ENCODE measurements at regions not wholly inside any gene's neighbourhood (a gene's known extent, or its start where the extent isn't known, plus 50 kb on each side); places are given as distances from the start of the nearest gene placed in this dataset.
A peak's percentile ranks its signal among the peaks of the same experiment; 100 is the strongest.

DNA sequence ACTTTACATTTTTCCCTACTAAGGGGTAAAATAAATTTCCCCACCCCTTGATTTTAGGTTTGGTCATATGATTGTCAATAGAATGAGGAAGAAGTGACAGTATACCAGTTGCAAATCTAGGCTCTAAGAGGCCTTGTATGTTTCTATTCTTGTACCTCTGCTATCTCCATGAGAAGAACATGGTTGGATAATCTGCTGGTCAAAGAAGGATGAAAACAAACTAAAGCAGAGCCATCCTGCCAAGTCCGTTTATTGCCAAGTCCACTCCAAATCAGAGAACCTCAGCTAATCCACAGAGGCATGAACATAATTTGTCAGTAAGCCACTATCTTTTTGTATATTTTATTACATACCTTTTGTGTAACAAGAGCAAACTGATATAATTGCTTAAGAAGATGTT lies 98.0 kb downstream of the CRPPA start:
- Histone ChIP-seq H3K36me3 (no peaks in the 10 kb centered on the region), H3K27ac (no peak overlapping the region), H3K27me3 (no peaks in the 10 kb centered on the region), H3K9me3 (ENCODE audit: low read depth) (no peaks in the 10 kb centered on the region), H3K4me3 (no peak overlapping the region), H3K4me1 (ENCODE audit: low read depth) (no peaks in the 10 kb centered on the region)
- TF ChIP-seq, protein P1, sequence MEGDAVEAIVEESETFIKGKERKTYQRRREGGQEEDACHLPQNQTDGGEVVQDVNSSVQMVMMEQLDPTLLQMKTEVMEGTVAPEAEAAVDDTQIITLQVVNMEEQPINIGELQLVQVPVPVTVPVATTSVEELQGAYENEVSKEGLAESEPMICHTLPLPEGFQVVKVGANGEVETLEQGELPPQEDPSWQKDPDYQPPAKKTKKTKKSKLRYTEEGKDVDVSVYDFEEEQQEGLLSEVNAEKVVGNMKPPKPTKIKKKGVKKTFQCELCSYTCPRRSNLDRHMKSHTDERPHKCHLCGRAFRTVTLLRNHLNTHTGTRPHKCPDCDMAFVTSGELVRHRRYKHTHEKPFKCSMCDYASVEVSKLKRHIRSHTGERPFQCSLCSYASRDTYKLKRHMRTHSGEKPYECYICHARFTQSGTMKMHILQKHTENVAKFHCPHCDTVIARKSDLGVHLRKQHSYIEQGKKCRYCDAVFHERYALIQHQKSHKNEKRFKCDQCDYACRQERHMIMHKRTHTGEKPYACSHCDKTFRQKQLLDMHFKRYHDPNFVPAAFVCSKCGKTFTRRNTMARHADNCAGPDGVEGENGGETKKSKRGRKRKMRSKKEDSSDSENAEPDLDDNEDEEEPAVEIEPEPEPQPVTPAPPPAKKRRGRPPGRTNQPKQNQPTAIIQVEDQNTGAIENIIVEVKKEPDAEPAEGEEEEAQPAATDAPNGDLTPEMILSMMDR (IDR thresholded peaks at IDR 0.05; ENCODE audit: low read depth, low read length), result no peak
- DNase-seq (ENCODE audit: low read depth in 1 of 2, low spot score in 1 of 2), result no peak

DNA sequence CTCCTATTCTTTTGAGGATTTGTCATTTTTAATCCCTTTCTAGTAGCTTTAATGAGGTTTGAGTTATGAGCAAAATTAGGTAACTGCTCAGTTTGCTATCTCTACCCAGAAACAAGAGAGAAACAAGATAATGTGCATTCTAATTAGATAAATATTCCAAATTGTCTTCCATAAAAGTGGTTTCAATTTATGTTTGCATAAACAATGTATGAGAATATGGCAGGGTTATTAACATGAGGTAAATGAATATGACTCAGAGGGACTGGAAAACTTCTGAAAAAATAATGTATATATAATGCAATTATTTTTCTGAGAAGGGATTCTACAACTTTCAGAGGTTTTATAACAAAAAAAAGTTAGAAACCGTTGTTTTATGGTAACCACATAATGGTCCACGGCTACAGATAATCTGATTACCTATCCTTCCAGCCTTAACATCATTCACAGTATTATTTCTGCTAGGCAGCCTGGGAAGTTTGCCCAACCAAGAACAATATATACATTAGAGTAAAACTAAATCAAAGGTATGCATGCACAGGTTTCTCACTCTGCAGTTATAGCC lies 101.2 kb downstream of the CRPPA start:
- Histone ChIP-seq H3K27me3 (no peaks in the 10 kb centered on the region), H3K36me3 (no peaks in the 10 kb centered on the region), H3K9me3 (ENCODE audit: low read depth) (no peaks in the 10 kb centered on the region), H3K4me3 (no peak overlapping the region), H3K4me1 (ENCODE audit: low read depth) (no peaks in the 10 kb centered on the region), H3K27ac (no peak overlapping the region)
- TF ChIP-seq, protein P1 (IDR thresholded peaks at IDR 0.05; ENCODE audit: low read depth, low read length), result no peak
- no peak for DNase-seq (ENCODE audit: low read depth in 1 of 2, low spot score in 1 of 2)

DNA sequence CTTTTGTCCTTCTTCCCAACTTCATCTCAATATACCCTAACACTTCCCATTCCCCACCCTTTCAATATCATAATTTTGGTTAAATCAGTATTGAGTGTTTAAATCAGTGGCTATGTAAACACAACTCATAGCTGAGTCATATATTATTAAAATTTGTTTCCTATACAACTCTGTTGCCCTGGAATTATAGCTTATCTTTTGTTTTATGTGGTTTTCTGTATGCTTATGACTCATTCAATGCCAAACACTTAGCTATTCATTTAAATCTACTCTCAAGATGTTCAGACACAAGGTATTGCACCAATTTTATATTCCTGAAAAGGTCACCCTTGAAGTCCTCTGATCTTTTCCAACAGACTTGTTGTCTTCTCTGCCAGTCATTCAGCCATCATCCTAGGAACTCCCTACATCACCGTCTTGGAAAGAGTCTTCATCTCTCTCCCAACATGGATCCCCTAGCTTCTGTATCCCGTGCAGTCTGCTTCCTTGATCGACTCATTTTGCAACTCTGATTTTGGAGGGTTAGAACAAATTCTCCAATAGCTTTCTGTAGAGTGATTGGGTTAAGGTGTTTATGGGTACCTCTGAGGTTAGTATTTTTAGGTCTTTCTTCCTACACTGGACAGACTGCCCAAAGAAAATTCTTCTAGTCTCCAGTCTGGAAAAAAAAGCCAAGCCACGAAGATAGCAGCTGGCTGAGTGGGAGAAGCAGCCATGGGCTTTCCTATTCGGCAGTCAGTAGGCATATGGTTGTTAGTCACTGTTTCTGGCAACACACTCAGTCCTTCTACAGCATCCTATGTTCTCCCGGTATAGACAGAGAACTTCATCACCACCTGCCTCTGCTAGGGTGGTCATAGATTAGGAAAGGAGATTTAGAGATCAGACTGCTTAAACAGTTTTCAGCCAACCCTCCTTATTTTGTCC lies 102.1 kb downstream of the CRPPA start:
- H3K9me3 ChIP-seq (ENCODE audit: low read depth), result no peaks in the 10 kb centered on the region
- no peaks in the 10 kb centered on the region for H3K36me3 ChIP-seq
- H3K4me3 ChIP-seq, result no peak overlapping the region
- TF ChIP-seq, protein P1 (IDR thresholded peaks at IDR 0.05; ENCODE audit: low read depth, low read length), result no peak
- peak in 1 of 2 donors; percentile 51 for DNase-seq (ENCODE audit: low read depth in 1 of 2, low spot score in 1 of 2)
- no peaks in the 10 kb centered on the region for H3K27me3 ChIP-seq
- no peaks in the 10 kb centered on the region for H3K4me1 ChIP-seq (ENCODE audit: low read depth)
- no peak overlapping the region for H3K27ac ChIP-seq

DNA sequence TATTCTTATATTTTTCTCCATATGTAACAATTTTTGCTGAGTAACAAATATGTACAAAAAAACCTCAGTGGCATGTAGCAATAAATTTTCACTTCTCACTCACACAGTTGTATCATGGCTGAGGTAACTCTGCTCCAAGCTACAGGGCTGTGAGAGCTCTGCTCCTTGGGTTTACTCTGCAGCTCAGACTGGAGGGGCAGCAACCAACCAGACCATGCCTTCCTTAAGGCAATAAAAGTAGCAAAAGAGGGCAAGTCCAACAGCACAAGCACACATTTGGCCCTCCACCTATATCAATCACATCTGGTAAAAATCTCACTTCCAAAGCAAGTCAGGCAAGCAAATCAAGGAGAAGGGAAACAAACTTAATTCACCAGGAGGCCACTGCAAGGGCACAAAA lies 102.9 kb downstream of the CRPPA start:
- DNase-seq (ENCODE audit: low read depth in 1 of 2, low spot score in 1 of 2), result no peak
- Histone ChIP-seq H3K9me3 (ENCODE audit: low read depth) (no peaks in the 10 kb centered on the region), H3K27me3 (no peaks in the 10 kb centered on the region), H3K36me3 (no peaks in the 10 kb centered on the region), H3K4me1 (ENCODE audit: low read depth) (no peaks in the 10 kb centered on the region), H3K27ac (no peak overlapping the region), H3K4me3 (no peak overlapping the region)
- TF ChIP-seq, protein P1 (IDR thresholded peaks at IDR 0.05; ENCODE audit: low read depth, low read length), result no peak

DNA sequence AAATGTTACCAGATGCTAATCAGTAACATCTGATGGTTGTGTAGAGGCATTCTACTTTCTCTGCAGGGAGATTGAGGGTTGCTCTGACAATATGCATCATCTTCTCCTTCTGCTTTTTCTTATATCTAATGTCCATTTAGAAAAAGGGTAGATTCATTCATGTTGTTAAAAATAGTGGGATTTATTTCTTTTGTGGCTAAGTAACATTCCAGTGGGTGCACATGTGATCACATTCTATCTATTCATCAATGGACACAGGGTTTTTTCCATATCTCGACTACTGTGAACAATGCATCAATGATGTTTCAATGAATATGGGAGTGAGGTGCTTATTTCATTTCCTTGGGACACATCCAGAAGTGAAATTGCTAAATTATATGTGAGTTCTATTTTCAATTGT lies 103.9 kb downstream of the CRPPA start:
- TF ChIP-seq, protein P1 (IDR thresholded peaks at IDR 0.05; ENCODE audit: low read depth, low read length), result no peak
- DNase-seq (ENCODE audit: low read depth in 1 of 2, low spot score in 1 of 2), result no peak

More for the DNA sequence above, 103.9 kb downstream of the CRPPA start:
- no peak overlapping the region for H3K27ac ChIP-seq
- H3K4me3 ChIP-seq, result no peak overlapping the region
- no peaks in the 10 kb centered on the region for H3K9me3 ChIP-seq (ENCODE audit: low read depth)
- no peaks in the 10 kb centered on the region for H3K4me1 ChIP-seq (ENCODE audit: low read depth)
- H3K27me3 ChIP-seq, result no peaks in the 10 kb centered on the region
- no peaks in the 10 kb centered on the region for H3K36me3 ChIP-seq
